HG03196 (cell line): ENCODE measurements at regions not wholly inside any gene's neighbourhood (a gene's known extent, or its start where the extent isn't known, plus 50 kb on each side); places are given as distances from the start of the nearest gene placed in this dataset.

ENCODE experiments used
- ATAC-seq: cut with Tn5 transposase; IDR thresholded peaks from one replicate; pipeline ENCODE4 v1.9.1; 2021; ENCODE audit not compliant: unreplicated experiment

DNA sequence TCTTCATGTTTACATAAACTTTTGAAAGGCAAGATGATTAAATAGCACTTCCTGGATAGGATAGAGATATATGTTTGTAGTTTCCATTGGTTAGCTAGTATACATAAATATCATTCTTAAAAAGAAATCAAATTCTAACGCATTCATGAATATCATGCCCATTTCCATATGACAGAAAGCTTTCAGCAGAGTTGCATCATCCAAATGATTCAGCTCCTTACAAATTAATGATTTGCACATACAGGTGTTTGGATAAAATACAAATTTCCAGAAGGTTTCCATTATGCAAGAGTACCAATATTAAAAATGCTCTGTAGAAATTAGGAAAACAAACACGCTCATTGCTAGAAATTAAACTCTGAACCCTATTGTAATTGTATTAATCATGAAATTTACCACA lies 264.4 kb downstream of the FOXG1 start:
- no peak for ATAC-seq

DNA sequence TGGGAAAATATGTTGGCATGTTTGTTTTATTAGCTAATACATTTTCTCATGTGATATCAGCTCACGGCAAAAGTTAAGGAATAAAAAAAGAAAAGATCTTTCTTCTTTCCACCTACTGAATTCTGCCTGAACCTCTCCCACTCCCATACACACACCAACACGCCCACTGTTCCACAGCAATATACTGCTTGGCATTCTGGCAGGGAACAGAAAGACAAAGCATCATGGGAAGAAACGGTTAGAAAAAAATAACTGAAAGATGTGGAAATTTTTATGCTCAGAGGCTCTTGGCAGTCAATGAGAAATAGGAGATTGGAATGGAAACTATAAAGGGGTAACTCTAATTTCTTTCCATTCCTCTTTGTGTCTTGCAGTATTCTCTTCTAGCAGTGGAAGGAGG lies 268.5 kb downstream of the FOXG1 start:
- ATAC-seq = no peak

DNA sequence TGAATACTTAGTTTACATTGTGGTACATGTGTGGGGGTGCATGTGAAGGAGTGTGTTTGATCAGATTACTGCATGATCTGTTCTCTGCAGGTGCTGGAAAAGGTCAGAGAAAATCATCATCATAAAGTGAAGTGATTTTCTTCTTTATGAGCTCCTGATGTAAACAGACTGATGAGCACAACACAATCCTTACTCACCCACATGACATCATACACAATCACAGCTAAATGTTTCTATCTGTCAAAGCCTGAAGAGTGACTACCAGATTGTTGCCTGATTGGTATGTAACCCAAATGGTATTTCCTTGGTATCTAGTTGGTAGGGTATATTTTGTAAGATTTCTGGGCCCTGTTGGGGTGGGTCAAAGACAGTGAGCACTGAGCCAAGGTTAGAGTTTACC lies 270.8 kb downstream of the FOXG1 start:
- ATAC-seq = no peak

DNA sequence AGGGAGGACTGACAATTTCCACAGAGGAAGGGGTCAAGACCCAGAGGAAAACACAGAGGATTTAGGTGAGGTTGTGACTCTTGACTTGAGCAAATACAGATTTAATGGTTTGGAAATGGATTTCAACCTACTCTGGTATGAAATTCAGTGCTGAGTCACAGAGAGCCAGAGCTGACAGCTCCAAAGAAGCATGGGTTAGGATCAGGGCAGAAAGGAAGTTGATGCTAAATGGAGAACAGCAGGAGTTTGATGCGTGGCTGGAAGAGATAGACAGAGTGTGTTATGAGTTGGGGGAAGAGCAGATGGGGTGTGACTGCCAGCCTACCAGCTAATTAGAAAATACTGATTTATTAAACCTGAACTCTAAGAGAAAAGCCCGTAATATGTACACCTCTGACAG lies 272.6 kb downstream of the FOXG1 start:
- no peak for ATAC-seq

DNA sequence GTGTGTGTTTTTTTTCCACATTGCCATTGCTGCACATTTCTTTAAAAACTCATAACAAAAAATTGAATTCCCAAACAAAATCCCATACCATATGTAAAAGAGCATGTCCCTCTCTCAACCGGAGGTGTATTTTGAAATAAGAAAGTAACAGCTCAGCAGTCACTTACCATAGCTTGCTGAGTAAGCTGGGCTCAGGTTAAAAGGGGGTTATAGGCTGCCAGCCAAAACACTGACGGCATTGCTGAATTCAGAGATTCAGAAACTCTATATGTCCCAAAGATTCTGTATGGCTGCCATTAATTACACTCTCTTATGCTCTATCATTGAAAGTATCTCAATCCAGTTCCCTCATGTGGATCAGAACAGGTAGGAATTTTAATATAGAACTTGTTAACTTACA lies 276.0 kb downstream of the FOXG1 start:
- no peak for ATAC-seq

DNA sequence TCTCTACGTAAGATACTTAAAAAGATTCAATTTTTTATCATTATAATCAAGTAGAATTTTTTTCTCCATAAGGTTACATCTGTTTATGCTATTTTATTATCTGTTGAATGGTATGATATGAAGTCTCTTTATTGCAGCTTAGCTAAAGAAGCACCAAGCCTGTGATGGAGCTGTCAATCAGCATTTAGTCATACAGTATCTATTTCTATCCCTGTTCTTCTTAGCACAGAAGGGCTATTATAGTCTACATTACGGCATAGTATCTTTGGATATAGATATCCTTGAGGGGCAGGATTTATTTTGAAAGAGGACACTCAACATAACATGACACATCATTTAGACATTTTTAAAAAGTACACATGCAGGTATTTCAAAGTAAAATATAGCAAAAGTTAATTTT lies 277.1 kb downstream of the FOXG1 start:
- ATAC-seq = no peak

DNA sequence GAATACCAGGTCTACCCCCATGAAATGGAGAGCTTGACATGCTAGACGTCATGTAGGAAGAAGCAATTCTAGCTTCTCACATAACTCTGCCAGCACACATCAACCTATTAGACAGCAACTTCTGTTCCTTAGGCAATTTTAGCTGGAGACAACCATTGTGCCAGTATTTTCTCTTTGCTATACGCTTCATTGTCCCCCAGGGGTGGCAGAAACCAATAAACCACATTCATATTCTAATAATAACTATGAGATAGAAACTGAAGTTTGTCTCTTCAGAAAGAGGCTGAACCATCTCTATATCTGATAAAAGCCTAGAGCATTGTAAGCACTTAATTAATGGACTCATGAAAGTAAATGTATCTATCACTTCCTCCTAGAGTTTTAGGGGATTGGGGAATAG lies 278.6 kb downstream of the FOXG1 start:
- no peak for ATAC-seq

DNA sequence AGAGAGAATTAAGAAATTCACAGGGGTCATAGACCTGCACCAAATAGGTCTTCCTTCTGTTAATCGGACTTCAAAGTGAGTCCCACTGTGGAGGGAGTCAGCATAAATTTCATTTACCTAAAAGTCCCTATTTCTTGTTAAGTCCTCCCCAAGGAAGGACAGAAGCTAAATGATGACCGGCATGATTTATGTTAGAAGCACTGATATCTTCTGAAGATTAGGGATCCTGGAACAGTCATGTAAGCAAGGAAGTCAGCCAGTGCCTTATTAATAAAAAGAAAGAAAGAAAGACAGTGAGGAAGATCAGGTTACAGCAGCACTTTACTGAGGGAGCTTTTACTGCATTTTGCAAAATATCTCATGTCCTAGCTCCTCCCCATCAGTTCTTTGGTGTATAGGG lies 287.5 kb downstream of the FOXG1 start:
- ATAC-seq = no peak

DNA sequence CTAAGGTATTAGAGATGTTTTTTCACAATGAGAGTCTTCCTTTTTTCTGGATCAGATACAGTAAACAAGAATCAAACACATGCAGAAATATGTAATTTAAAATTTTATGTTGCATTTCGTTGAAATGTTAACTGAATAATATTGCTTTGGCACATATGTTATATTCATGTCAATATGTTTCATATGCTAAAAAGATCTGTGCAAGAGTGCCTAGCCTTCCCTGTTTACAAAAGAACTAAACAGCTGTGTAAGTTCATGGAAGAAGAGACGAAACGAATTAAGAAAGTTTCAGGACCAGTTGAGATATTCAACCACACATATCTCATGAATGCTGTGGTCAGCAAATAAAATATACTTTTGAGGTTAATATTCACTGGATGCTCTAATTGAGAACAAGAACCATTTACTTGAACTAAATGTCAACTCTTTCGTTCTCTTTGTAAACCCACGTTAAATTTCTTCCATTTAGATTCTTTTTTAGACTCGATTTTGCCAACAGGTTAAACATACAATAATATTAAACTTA lies 289.5 kb downstream of the FOXG1 start:
- ATAC-seq = no peak

DNA sequence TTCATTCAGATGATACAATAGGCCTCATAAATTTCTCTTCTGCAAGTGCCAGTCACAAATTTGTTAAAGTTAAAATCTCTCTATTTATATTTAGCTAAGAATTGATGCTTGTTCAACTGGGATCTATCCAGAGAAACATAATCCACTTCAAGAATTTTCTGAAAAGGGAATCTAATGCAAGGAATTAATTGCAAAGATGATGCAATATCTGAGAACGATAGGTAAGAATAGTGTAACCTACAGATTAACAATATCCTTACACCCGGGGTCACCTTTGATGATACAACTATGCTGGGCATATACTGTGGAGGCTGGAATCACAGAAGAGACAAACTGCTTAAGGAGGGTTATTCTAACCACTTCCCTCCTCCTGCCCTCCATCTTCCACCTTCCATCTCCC lies 295.1 kb downstream of the FOXG1 start:
- no peak for ATAC-seq

DNA sequence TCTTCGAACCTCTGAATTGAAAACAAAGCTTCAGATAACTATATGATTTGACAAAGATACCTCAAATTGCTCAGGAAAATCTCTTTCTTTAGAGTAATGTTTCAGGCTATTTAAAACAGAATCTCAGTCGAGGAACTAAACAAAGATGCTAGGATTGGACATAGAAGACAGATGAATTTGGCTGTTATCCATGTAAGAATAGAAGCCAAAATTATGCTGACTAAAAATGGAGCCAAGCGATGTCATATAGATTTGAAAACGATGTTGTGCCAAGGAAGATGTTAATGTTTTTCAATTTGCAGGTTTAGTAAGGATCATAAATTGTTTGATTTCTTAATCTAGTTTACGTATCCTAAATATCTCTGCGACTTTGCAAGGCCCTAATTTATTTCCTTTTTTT lies 295.9 kb downstream of the FOXG1 start:
- ATAC-seq = no peak

DNA sequence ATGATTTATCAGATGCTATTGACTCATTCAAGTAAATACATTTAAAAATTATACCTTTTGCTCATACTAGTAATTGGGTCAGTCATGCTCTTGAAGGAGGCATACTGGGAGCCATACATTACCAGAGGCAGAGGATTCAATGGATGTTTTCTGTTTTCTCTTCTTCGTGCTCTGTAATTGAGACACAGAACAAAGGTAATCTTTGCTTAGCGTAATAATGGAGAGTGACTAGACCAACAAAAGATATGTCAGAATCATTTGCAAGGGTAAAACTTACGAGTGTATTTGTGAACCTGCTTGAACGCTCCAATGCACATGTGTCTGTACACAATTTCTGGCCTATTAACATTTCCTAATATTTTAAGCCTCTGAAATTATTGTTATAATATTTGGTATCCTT lies 296.4 kb downstream of the FOXG1 start:
- ATAC-seq = no peak

DNA sequence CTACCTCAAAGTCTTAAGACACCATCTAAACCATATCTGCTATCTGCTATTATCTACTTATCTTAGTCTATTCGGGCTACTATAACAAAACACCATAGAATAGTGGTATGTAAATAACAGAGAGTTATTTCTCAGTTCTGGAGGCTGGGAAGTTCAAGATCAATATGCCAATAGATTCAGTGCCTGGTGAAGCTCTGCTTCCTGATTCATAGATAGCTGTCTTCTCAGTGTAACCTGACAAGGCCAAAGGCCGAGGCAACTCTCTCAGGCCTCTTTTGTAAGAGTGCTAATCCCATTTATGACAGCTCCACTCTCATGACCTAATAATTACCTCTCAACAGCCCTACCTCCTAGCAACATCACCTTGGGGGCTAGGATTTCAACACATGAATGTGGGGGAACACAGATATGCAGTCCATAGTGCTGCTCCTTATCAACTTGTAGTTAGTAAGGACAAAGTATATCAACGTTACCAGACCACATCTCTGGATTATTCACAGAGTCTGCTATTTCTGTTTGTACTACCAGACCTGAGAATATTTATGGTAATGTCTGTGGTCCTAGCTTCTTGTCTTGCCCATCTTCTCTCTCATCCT lies 297.8 kb downstream of the FOXG1 start:
- no peak for ATAC-seq

DNA sequence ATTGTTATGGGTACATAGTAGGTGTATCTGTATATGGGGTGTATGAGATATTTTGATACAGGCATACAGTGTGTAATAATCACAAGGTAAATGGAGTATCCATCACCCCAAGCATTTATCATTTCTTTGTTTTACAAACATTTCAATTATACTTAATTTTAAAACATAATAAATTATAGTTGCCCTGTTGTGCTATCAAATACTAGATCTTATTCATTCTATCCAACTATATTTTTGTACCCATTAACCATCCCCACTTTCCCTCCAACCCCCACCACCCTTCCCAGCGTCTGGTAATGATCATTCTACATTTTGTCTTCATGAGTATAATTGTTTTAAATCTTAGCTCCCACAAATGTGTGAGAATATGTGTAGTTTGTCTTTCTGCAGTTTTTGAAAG lies 302.6 kb downstream of the FOXG1 start:
- no peak for ATAC-seq

DNA sequence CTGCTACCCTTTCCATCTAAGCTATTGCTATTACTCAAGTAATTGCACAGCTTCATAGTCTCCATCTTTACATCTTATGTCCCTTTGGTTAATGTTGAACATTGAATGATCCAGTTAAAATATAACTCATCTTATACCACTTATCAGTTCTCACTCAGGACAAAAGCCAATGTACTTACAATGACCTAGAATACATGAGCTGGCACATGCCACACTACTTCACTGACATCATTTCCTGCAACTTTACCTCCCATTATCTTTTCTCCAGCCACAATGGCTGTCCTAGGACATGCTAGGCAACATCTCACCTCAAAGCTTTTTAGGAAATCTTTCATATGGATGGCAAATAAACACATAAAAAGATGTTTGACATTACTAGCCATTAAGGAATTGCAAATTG lies 309.2 kb downstream of the FOXG1 start:
- no peak for ATAC-seq

DNA sequence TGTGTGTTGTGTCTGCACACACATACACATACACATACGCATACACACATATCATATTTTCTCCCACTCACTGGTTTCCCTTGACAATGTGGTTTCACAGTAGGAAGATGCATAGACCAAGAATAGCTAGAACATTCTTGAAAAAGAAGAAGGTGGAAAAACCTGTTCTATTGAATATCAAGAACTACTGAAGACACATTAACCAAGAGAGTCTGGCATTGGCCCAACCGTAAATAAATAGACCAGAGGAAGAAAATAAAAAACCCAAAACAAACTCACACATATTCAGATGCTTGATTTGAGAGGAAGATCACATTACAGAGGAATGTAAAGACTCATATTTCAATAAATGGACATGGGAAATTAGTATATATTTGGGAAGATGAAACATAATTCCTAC lies 311.3 kb downstream of the FOXG1 start:
- ATAC-seq = no peak

DNA sequence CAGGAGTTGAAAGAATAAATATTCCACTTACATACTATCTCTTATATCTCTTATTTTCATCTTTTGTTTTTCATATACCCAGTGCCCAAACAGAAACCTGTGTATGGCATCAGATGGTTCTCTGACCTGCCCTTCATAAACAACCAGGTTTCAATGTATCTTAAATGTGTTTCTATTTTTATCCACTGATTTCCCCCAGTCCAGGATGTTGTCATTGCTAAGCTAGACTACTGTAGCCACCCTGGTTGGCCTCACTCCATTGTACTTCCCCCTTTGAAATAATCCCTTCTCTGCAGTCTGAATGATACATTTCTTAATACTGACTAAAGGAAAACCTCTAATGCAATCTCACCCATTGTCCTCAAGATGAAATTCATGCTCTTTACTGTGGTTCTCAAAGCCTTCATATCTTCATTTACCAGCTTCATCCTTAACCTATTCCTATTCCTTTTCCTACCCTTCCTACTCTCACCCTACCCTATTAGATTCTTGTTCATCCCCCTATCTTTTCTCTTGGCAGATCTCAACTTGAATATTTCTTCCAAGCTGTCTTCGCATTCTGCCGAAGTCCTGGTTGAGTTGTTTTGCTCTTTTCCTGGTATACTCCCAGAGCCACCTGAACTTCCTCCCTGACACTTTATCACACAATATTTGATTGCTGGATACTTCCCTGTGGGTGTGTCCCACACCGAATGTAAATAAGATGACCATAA lies 312.4 kb downstream of the FOXG1 start:
- no peak for ATAC-seq

DNA sequence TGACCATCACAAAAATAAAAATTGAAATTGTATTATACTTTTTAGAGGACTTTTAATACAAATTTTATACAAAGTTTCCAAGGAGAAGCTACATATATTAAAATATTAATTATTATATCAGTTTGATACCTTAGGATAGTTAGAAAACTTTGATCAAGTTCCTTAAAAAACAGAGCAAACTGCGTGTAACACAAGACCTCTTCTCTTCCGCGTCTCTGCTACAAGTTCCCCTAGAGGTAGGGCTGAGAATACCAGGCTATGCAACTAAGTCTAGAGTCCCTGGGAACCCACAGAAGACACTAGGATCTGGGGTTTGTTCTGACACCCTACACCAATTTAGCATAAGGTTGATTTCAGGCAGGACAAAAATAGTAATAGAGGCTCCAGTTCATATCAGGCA lies 319.0 kb downstream of the FOXG1 start:
- no peak for ATAC-seq

DNA sequence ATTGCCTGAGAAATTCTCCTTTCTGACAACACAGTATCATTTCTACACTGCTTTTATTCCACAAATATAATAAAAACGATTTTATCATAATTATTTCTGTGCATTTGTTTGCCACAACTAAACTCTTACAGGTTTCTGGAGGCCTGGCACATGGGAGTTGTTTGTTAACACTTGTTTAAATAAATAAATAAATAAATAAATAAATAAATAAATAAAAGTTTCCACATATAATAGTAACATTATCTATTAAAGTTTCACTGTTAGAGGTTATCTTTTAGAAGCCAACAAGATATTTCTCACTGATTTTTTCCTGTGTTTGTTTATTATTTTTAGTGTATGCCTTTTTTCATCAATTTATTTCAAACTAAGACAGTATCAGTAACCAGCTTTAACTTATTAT lies 323.3 kb downstream of the FOXG1 start:
- no peak for ATAC-seq

DNA sequence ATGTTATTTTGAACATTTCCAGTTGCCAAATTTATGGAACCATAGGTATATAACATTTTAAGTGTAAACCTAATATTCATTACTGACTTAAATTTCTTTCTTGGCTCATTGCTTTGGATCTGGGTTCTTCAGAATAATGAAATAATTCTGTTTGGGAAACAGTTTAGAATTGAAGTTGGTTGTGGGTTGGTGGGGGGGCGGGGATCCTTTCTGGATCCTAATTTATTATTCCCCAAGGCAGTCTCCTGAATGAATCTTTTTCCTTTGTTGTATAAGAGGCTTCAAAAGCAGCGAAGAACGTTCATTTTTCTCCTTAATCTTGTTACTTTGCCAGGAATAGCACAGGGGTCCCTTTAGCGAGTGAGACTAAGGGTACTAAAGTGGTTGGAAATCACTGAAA lies 325.5 kb downstream of the FOXG1 start:
- ATAC-seq = no peak

DNA sequence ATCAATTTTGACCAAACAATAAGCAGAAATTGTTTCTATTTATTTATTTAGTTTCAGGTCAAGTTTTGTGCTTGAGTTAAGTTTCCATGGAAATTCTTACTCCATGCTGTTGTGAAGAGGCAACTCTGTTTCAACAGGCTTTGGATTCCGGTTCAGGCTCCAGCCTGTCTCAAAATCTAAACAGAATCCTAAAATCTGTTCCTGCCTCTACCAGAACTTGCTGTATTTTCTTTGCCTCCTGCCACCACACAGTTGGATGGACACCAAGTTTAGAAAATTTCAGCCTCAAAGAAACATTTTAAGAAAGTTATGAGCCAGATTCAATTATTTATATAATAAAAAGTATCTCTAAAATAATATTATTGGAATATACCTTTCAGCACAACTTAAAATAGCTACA lies 330.9 kb downstream of the FOXG1 start:
- ATAC-seq = no peak

DNA sequence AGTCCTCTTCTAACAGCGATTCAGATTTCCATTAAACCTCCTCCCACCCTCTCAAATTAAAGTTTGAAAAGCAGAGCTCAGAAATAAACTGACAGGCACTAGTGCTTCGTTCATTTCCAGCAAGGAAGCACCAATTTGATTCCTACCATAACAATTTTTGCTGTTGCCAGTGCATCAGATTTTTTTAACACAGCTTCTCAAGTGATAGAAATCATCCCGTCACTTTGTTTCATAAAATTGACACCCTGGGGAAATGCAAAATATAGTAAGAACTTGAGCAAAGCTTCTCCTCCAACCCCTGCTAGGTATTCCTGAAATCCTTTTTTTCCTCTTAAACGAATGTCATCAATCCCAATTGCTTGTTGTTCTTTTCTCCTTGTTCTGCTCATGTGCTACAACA lies 332.1 kb downstream of the FOXG1 start:
- ATAC-seq = no peak

DNA sequence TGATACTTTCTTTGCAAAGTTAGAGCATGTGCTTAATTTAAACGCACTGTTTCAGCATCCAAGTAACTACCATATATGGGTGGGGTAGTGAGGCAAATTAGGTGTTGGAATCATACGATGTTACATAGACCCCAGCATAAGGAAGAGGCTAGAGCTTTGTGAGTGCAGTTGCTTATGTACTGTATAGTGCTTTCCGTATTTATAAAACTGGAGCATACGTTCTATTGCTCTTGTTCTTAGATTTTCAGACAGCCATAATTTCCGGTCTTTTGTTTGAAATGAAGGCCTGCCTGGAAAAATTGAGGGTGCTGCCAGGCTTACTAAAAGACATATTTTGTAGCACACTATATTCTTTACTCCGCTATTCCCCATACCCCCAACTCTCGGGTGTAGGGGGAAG lies 335.7 kb downstream of the FOXG1 start:
- no peak for ATAC-seq
